CD4-positive, alpha-beta T cell (primary cell): ENCODE measurements at regions not wholly inside any gene's neighbourhood (a gene's known extent, or its start where the extent isn't known, plus 50 kb on each side); places are given as distances from the start of the nearest gene placed in this dataset.

Experiments
- ATAC-seq: fragments of 200-7000 bp; cut with Tn5 transposase; one replicate; pipeline ENCODE4 v1.10.0; 2022; ENCODE audit warnings: mild to moderate bottlenecking; ENCODE audit not compliant: poor library complexity
- CTCF ChIA-PET: fragments of 350-600 bp; sonication (Branson Sonifier 250); formaldehyde crosslinking; loops from one replicate; lab custom pipeline; 2021; ENCODE audit warnings: antibody characterized with exemption, inconsistent platforms; lab: Charles Lee
- POLR2A ChIA-PET: fragments of 350-600 bp; sonication (Branson Sonifier 250); formaldehyde crosslinking; loops from one replicate; lab custom pipeline; 2021; ENCODE audit warnings: antibody characterized with exemption, inconsistent platforms; lab: Charles Lee
- DNase-seq, 14 experiments: peaks; one replicate each; pipeline ENCODE4 v3.0.0-alpha.2; 2013 to 2020; ENCODE audit warnings: mixed read lengths in 2 of 14
- H3K27ac ChIP-seq, 2 donors: one replicate each; pipeline versions ENCODE4 v1.5.1 to v1.7.0; 2013; ENCODE audit warnings: low read length in 2 of 2, low read depth in 1 of 2, mild to moderate bottlenecking in 1 of 2
- H3K27me3 ChIP-seq, 2 experiments: 1 replicate in 1 of 2; 2 replicates in 1 of 2; pipeline versions ENCODE4 v1.6.1 to v1.7.0; 2013; ENCODE audit warnings: low read length in 2 of 2, control low read depth in 1 of 2, mild to moderate bottlenecking in 1 of 2, moderate library complexity in 1 of 2; ENCODE audit not compliant: insufficient read depth in 2 of 2, control insufficient read depth in 1 of 2
- H3K36me3 ChIP-seq: one replicate; pipeline ENCODE4 v1.6.1; 2013; ENCODE audit warnings: low read length, control low read depth; ENCODE audit not compliant: insufficient read depth
- H3K4me1 ChIP-seq: one replicate; pipeline ENCODE4 v1.6.1; 2013; ENCODE audit warnings: low read length, control low read depth; ENCODE audit not compliant: insufficient read depth
- H3K4me3 ChIP-seq: one replicate; pipeline ENCODE4 v1.5.1; 2013; ENCODE audit warnings: mild to moderate bottlenecking, low read length, moderate library complexity
- H3K9me3 ChIP-seq, 2 experiments: 1 replicate in 1 of 2; 2 replicates in 1 of 2; pipeline versions ENCODE4 v1.6.1 to v1.7.0; 2013; ENCODE audit warnings: low read length in 2 of 2, mild to moderate bottlenecking in 2 of 2, control low read depth in 1 of 2, moderate library complexity in 1 of 2; ENCODE audit not compliant: control insufficient read depth in 1 of 2, insufficient read depth in 1 of 2
- H3K27ac Mint-ChIP-seq: one replicate; pipeline ENCODE4 v1.8.0; 2020; ENCODE audit warnings: mixed read lengths
- H3K27me3 Mint-ChIP-seq: one replicate; pipeline ENCODE4 v1.8.0; 2021; ENCODE audit warnings: mixed read lengths
- H3K36me3 Mint-ChIP-seq: one replicate; pipeline ENCODE4 v1.8.0; 2021; ENCODE audit warnings: low read depth, mixed read lengths
- H3K4me1 Mint-ChIP-seq: one replicate; pipeline ENCODE4 v1.8.0; 2021; ENCODE audit warnings: low read depth, mixed read lengths
- H3K4me3 Mint-ChIP-seq: one replicate; pipeline ENCODE4 v1.8.0; 2020; ENCODE audit warnings: mild to moderate bottlenecking, mixed read lengths
- H3K9me3 Mint-ChIP-seq: one replicate; pipeline ENCODE4 v1.8.0; 2020; ENCODE audit warnings: mixed read lengths
- intact Hi-C, 2 experiments: fragments of 100-400 bp; cut with DNase I in 1 of 2; cut with micrococcal nuclease in 1 of 2; formaldehyde crosslinking; loops; one replicate each; pipeline versions ENCODE4 v1.15.1 to v1.9.0; 2023 to 2025; cut with DNase I, micrococcal nuclease
- TF ChIP-seq, protein P1 (sequence below): fragments of 200-600 bp; IDR thresholded peaks from one replicate; pipeline ENCODE4 v1.8.0; 2022; ENCODE audit warnings: antibody characterized with exemption, mild to moderate bottlenecking

GRCh38 chr22:27436591-27436990 is 365.0 kb downstream of the MN1 start:
- H3K27me3 Mint-ChIP-seq, result peaks cover 20% of the 10 kb centered on the region
- ChIA-PET POLR2A (no interaction called here), CTCF (no interaction called here)
- TF ChIP-seq, protein P1, sequence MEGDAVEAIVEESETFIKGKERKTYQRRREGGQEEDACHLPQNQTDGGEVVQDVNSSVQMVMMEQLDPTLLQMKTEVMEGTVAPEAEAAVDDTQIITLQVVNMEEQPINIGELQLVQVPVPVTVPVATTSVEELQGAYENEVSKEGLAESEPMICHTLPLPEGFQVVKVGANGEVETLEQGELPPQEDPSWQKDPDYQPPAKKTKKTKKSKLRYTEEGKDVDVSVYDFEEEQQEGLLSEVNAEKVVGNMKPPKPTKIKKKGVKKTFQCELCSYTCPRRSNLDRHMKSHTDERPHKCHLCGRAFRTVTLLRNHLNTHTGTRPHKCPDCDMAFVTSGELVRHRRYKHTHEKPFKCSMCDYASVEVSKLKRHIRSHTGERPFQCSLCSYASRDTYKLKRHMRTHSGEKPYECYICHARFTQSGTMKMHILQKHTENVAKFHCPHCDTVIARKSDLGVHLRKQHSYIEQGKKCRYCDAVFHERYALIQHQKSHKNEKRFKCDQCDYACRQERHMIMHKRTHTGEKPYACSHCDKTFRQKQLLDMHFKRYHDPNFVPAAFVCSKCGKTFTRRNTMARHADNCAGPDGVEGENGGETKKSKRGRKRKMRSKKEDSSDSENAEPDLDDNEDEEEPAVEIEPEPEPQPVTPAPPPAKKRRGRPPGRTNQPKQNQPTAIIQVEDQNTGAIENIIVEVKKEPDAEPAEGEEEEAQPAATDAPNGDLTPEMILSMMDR, result no peak
- Histone ChIP-seq H3K4me3 (no peak overlapping the region), H3K27ac (no peak overlapping the region), H3K27me3 (no peaks in the 10 kb centered on the region), H3K36me3 (no peaks in the 10 kb centered on the region), H3K4me1 (no peaks in the 10 kb centered on the region), H3K9me3 (peaks cover 0 to 18% of the 10 kb centered on the region in 2 experiments)
- H3K27ac Mint-ChIP-seq, result no peak overlapping the region
- intact Hi-C loops, result no loop called here
- DNase-seq (no peak), ATAC-seq (no peak)
- H3K4me3 Mint-ChIP-seq, result no peak overlapping the region
- H3K36me3 Mint-ChIP-seq, result no peaks in the 10 kb centered on the region
- no peaks in the 10 kb centered on the region for H3K4me1 Mint-ChIP-seq
- no peaks in the 10 kb centered on the region for H3K9me3 Mint-ChIP-seq

GRCh38 chr22:27437570-27437969 is 364.0 kb downstream of the MN1 start:
- no peak overlapping the region for H3K4me3 ChIP-seq
- Mint-ChIP-seq H3K27ac (no peak overlapping the region), H3K9me3 (no peaks in the 10 kb centered on the region), H3K36me3 (no peaks in the 10 kb centered on the region), H3K4me3 (no peak overlapping the region), H3K27me3 (peaks cover 20% of the 10 kb centered on the region), H3K4me1 (no peaks in the 10 kb centered on the region)
- CTCF ChIA-PET, result no interaction called here
- no peak for ATAC-seq
- no peaks in the 10 kb centered on the region for H3K27me3 ChIP-seq
- TF ChIP-seq, protein P1, result no peak
- H3K27ac ChIP-seq, result no peak overlapping the region
- H3K9me3 ChIP-seq, result peaks cover 0 to 12% of the 10 kb centered on the region in 2 experiments
- H3K4me1 ChIP-seq, result no peaks in the 10 kb centered on the region
- POLR2A ChIA-PET, result no interaction called here
- intact Hi-C loops, result no loop called here
- no peak for DNase-seq
- no peaks in the 10 kb centered on the region for H3K36me3 ChIP-seq

GRCh38 chr22:27438271-27438980 is 363.1 kb downstream of the MN1 start:
- peaks cover 0 to 12% of the 10 kb centered on the region in 2 experiments for H3K9me3 ChIP-seq
- intact Hi-C loops, result no loop called here
- no peaks in the 10 kb centered on the region for H3K4me1 ChIP-seq
- H3K4me3 ChIP-seq, result no peak overlapping the region
- DNase-seq (no peak), ATAC-seq (no peak)
- Mint-ChIP-seq H3K9me3 (no peaks in the 10 kb centered on the region), H3K4me3 (no peak overlapping the region), H3K4me1 (no peaks in the 10 kb centered on the region), H3K27ac (no peak overlapping the region), H3K36me3 (no peaks in the 10 kb centered on the region), H3K27me3 (peaks cover 20% of the 10 kb centered on the region)
- no peaks in the 10 kb centered on the region for H3K36me3 ChIP-seq
- TF ChIP-seq, protein P1, result no peak
- POLR2A ChIA-PET, result no interaction called here
- H3K27me3 ChIP-seq, result no peaks in the 10 kb centered on the region
- H3K27ac ChIP-seq, result no peak overlapping the region
- CTCF ChIA-PET, result no interaction called here
